ENCODE measurements at regions not wholly inside any gene's neighbourhood (a gene's known extent, or its start where the extent isn't known, plus 50 kb on each side); places are given as distances from the start of the nearest gene placed in this dataset.

DNA sequence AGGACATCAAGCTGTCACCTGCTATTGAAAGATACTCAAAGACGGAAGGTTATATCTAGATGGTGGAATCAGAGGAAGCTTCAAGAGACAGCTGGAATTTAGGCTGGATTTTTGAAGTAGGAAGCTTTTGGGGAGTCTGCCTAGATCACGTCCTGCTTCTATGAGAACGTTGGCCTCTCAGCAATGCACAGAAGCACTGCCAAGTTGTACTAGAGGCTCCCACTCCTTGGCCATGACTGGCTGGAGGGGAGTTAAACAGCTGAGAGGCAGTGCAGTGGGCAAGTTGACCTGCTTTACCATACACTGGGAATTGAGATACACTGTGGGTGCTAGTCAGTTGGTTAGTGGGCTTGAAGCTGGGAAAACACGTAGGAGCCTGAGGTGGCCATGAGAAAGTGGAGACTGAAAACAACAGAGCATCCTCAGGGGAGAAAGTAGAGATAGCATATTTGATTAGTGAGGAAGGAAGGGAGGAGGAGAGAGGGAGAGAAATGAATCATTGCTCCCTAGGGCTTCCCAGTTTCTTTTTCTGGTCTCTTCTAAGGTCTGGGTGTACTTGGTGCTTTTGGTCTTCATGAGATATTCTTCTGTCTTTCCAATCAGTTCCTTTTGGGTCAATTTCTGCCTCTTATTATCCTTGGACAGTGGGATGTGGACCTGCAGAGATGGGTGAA is 110.8 kb downstream of the EMP1 start:
- DNase-seq, result no peak
- TF ChIP-seq, protein P1, sequence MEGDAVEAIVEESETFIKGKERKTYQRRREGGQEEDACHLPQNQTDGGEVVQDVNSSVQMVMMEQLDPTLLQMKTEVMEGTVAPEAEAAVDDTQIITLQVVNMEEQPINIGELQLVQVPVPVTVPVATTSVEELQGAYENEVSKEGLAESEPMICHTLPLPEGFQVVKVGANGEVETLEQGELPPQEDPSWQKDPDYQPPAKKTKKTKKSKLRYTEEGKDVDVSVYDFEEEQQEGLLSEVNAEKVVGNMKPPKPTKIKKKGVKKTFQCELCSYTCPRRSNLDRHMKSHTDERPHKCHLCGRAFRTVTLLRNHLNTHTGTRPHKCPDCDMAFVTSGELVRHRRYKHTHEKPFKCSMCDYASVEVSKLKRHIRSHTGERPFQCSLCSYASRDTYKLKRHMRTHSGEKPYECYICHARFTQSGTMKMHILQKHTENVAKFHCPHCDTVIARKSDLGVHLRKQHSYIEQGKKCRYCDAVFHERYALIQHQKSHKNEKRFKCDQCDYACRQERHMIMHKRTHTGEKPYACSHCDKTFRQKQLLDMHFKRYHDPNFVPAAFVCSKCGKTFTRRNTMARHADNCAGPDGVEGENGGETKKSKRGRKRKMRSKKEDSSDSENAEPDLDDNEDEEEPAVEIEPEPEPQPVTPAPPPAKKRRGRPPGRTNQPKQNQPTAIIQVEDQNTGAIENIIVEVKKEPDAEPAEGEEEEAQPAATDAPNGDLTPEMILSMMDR (IDR thresholded peaks at IDR 0.05; ENCODE audit: borderline replicate concordance), result no peak
- intact Hi-C loops (cut with micrococcal nuclease), result no loop called here

DNA sequence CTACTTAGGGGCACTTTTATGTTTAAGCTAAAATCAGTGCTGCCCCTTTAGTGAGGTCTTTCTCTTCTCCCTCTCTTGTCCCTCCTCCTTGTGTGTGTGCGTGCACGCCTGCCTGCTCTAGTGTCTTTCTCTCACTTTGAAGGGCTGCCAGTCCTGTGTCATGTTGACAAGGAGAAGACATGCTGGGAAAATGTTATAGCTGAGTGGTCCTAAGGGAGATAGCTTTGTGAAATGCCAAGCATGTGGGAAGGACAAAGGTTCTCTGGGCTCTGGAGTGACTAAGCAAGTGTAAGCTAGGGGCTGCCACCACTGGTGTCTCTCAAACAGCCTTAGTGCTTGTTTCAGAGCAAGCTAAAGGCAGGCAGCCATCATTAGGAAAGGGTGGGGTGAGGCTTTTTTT is 108.4 kb downstream of the EMP1 start:
- Histone ChIP-seq H3K36me3 (no peaks in the 10 kb centered on the region), H3K27me3 (ENCODE audit: low read depth) (peaks cover 14% of the 10 kb centered on the region), H3K4me3 (no peak overlapping the region), H3K4me1 (no peaks in the 10 kb centered on the region), H3K27ac (replicated peaks) (no peak overlapping the region), H3K9me3 (replicated peaks) (no peaks in the 10 kb centered on the region)
- intact Hi-C loops (cut with micrococcal nuclease), result no loop called here
- TF ChIP-seq, protein P1 (IDR thresholded peaks at IDR 0.05; ENCODE audit: borderline replicate concordance), result no peak
- no peak for DNase-seq

More for the DNA sequence above, 110.8 kb downstream of the EMP1 start:
- no peak overlapping the region for H3K4me3 ChIP-seq
- no peaks in the 10 kb centered on the region for H3K36me3 ChIP-seq
- no peak overlapping the region for H3K27ac ChIP-seq (replicated peaks)
- no peaks in the 10 kb centered on the region for H3K4me1 ChIP-seq
- H3K27me3 ChIP-seq (ENCODE audit: low read depth), result peaks cover 14% of the 10 kb centered on the region
- H3K9me3 ChIP-seq (replicated peaks), result no peaks in the 10 kb centered on the region

DNA sequence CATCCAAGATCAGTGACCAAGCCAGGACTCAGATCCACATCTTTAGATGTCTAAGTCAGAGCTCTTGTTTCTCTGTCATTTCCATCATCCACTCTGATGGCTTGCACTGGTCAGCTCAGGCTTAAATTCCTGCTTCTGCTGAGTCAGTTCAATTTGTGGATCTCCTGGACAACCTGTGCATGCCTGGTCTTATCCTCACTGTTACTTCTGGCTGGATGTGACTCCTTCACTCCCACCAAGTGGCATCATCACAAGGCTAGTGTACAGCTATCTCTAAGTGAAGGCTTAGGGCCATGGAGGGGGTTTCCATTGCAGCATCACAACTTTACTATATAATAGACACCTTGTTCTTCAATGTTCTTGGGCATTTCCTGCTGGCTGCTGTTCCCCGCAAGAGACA is 102.9 kb downstream of the EMP1 start:
- peaks cover 21% of the 10 kb centered on the region for H3K27me3 ChIP-seq (ENCODE audit: low read depth)
- no peaks in the 10 kb centered on the region for H3K36me3 ChIP-seq
- H3K4me1 ChIP-seq, result no peaks in the 10 kb centered on the region
- H3K4me3 ChIP-seq, result no peak overlapping the region
- no peak overlapping the region for H3K27ac ChIP-seq (replicated peaks)
- TF ChIP-seq, protein P1 (IDR thresholded peaks at IDR 0.05; ENCODE audit: borderline replicate concordance), result no peak
- H3K9me3 ChIP-seq (replicated peaks), result no peaks in the 10 kb centered on the region
- intact Hi-C loops (cut with micrococcal nuclease), result no loop called here
- no peak for DNase-seq

DNA sequence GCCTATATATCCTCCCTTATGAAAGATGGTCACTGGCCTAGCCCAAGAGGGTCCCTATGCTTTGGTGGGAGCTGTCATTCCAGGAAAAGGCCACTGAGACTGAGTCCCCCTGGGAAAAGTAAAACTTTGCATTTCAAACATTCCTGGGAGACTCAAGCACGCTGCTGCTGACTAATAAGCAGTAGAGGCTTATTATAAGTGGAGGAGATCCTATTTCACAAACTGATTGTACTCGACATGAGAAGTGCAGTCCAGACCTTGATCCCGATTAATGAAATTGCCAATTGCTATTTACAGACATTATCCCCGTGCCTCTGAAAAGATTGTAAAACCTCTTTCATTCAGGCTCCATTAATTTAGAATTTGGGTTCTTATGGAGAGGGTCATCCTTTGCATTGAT is 96.6 kb downstream of the EMP1 start:
- no peak overlapping the region for H3K27ac ChIP-seq (replicated peaks)
- H3K9me3 ChIP-seq (replicated peaks), result no peaks in the 10 kb centered on the region
- peaks cover 7% of the 10 kb centered on the region for H3K4me1 ChIP-seq
- no peak for DNase-seq
- peaks cover 20% of the 10 kb centered on the region for H3K27me3 ChIP-seq (ENCODE audit: low read depth)
- intact Hi-C loops (cut with micrococcal nuclease), result no loop called here
- H3K36me3 ChIP-seq, result no peaks in the 10 kb centered on the region
- TF ChIP-seq, protein P1 (IDR thresholded peaks at IDR 0.05; ENCODE audit: borderline replicate concordance), result no peak
- no peak overlapping the region for H3K4me3 ChIP-seq

DNA sequence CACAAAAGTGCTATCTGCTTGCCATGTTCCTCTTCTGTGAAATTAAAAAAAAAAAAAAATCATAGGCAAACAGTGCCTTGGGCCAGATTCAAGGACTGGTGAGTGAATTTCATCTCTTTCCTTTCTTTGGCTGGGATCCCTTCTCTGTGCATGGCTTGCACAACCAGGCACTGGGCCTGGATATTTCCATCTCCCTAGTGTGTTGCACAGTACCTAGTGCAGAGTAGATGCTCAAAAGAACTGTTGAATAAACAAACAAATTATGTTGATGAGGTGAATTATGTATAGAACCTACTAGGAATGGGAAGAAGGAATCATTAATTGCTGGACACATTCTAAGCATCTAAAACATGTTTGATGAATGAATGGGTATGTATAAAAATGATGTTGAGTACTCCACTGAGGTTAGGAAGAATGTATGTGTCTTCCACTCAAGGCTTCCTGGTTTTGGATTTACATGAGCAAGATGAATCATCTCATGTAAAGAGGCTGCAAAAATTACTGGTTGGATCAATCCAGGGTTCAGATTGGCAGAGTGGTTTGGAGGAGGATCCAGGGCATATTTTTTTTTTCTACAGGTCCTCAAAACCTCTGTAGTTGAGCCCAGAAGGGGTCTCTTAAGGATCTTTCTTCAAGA is 93.2 kb downstream of the EMP1 start:
- Histone ChIP-seq H3K9me3 (replicated peaks) (no peaks in the 10 kb centered on the region), H3K4me1 (peaks cover 7% of the 10 kb centered on the region), H3K27ac (replicated peaks) (no peak overlapping the region), H3K4me3 (no peak overlapping the region), H3K36me3 (no peaks in the 10 kb centered on the region), H3K27me3 (ENCODE audit: low read depth) (peaks cover 26% of the 10 kb centered on the region)
- intact Hi-C loops (cut with micrococcal nuclease), result no loop called here
- DNase-seq, result no peak
- TF ChIP-seq, protein P1 (IDR thresholded peaks at IDR 0.05; ENCODE audit: borderline replicate concordance), result no peak
